HepG2 (cell line): ENCODE measurements at regions not wholly inside any gene's neighbourhood (a gene's known extent, or its start where the extent isn't known, plus 50 kb on each side); places are given as distances from the start of the nearest gene placed in this dataset.
"Not testable (repeated sequence)": the region's sequence is repeated elsewhere in the genome, so short reads cannot be mapped to it uniquely, and the experiment has no call there.

ENCODE experiments used
- ATAC-seq: fragments of 200-7000 bp; cut with Tn5 transposase; 3 replicates; pipeline ENCODE4 v1.9.1; 2020; ENCODE audit warnings: mild to moderate bottlenecking, moderate library complexity
- BruUV-seq: library from RNA; stranded (reverse); fragments of 400-500 nt; replicated peaks from 2 replicates; lab custom pipeline; 2021; lab: Mats Ljungman, UMichigan
- CTCF ChIA-PET: fragments of 300-600 bp; formaldehyde crosslinking; extraction: SDS; loops from one replicate; lab custom pipeline; 2021; ENCODE audit warnings: low total read pairs, inconsistent platforms, low intra/inter-chr PET ratio; lab: Yijun Ruan, JAX
- POLR2A ChIA-PET: fragments of 350-600 bp; sonication (Branson Sonifier 250); formaldehyde crosslinking; loops from one replicate; lab custom pipeline; 2020; ENCODE audit warnings: antibody characterized with exemption, inconsistent platforms; lab: Yijun Ruan, JAX
- DNase-seq: peaks from one replicate; pipeline ENCODE4 v3.0.0-alpha.2; 2015; ENCODE audit warnings: low spot score
- FAIRE-seq: peaks from 3 replicates; lab custom pipeline; 2011; peaks lifted over from hg19 to GRCh38; lab: Jason Lieb, UNC
- H2AFZ ChIP-seq: one replicate; pipeline ENCODE4 v1.6.1; 2011; ENCODE audit warnings: low read length, inconsistent platforms
- H3K27ac ChIP-seq: fragments of 300-600 bp; 3 replicates; pipeline ENCODE4 v1.8.0; 2011; ENCODE audit warnings: mixed run types, mild to moderate bottlenecking, mixed read lengths, low read length, inconsistent platforms; ENCODE audit not compliant: insufficient read depth; ENCODE audit errors: extremely low read length
- H3K27me3 ChIP-seq, 2 experiments: fragments of 200-600 bp in 1 of 2; 2 replicates in 1 of 2; 3 replicates in 1 of 2; pipeline versions ENCODE4 v1.6.0 to v1.8.0; 2011; ENCODE audit warnings: low read length in 2 of 2, mild to moderate bottlenecking in 2 of 2, moderate library complexity in 2 of 2, inconsistent platforms in 1 of 2; ENCODE audit not compliant: insufficient read depth in 2 of 2, control insufficient read depth in 1 of 2
- H3K36me3 ChIP-seq, 2 experiments: fragments of 200-600 bp in 1 of 2; replicated peaks in 1 of 2; 2 replicates in 1 of 2; 3 replicates in 1 of 2; pipeline versions ENCODE4 v1.5.1 to v1.8.0; 2011; ENCODE audit warnings: low read length in 2 of 2, inconsistent platforms in 1 of 2; ENCODE audit not compliant: insufficient read depth in 2 of 2, control insufficient read depth in 1 of 2
- H3K4me1 ChIP-seq: 2 replicates; pipeline ENCODE4 v1.5.1; 2012; ENCODE audit warnings: low read length, inconsistent platforms; ENCODE audit not compliant: insufficient read depth
- H3K4me2 ChIP-seq: 2 replicates; pipeline ENCODE4 v1.6.0; 2011; ENCODE audit warnings: low read depth, low read length, inconsistent platforms
- H3K4me3 ChIP-seq, 3 experiments: fragments of 200-600 bp in 1 of 3; sonication (generic), shearing (Covaris generic) in 1 of 3; replicated peaks in 1 of 3; 2 replicates each; pipeline ENCODE4 v1.5.1; 2011 to 2016; ENCODE audit warnings: low read length in 3 of 3, inconsistent platforms in 2 of 3, low read depth in 2 of 3, mild to moderate bottlenecking in 2 of 3, control low read depth in 1 of 3, mixed read lengths in 1 of 3; ENCODE audit not compliant: insufficient read depth in 1 of 3
- H3K79me2 ChIP-seq: one replicate; pipeline ENCODE4 v1.6.1; 2011; ENCODE audit warnings: low read length, inconsistent platforms; ENCODE audit not compliant: insufficient read depth
- H3K9ac ChIP-seq: 2 replicates; pipeline ENCODE4 v1.6.0; 2011; ENCODE audit warnings: mild to moderate bottlenecking, low read depth, low read length, inconsistent platforms; ENCODE audit not compliant: insufficient read depth
- H3K9me3 ChIP-seq: 2 replicates; pipeline ENCODE4 v1.5.1; 2012; ENCODE audit warnings: mild to moderate bottlenecking, low read length
- H4K20me1 ChIP-seq: 2 replicates; pipeline ENCODE4 v1.6.0; 2011; ENCODE audit warnings: inconsistent platforms, mild to moderate bottlenecking, low read length, moderate library complexity; ENCODE audit not compliant: insufficient read depth
- HMGA1 ChIP-seq: sonication (generic); formaldehyde crosslinking; conservative IDR thresholded peaks from 2 replicates; pipeline ENCODE4 v1.4.0; 2020; ENCODE audit warnings: missing genetic modification reagents
- TBL1XR1 ChIP-seq: fragments of 150-350 bp; IDR thresholded peaks from 2 replicates; pipeline ENCODE4 v1.6.1; 2014; ENCODE audit warnings: borderline replicate concordance, low read length; ENCODE audit not compliant: partially characterized antibody
- ZBTB7B ChIP-seq: sonication (generic); formaldehyde crosslinking; IDR thresholded peaks from 2 replicates; pipeline ENCODE4 v1.4.0; 2020; ENCODE audit warnings: missing genetic modification reagents
- ZNF678 ChIP-seq: sonication (generic); formaldehyde crosslinking; IDR thresholded peaks from 2 replicates; pipeline ENCODE4 v1.4.0; 2020; ENCODE audit warnings: mild to moderate bottlenecking, missing genetic modification reagents
- ZNF775 ChIP-seq: sonication (generic); formaldehyde crosslinking; IDR thresholded peaks from 2 replicates; pipeline ENCODE4 v1.4.0; 2020; ENCODE audit warnings: missing genetic modification reagents, mild to moderate bottlenecking, moderate library complexity, borderline replicate concordance
- ZSCAN25 ChIP-seq: sonication (generic); formaldehyde crosslinking; IDR thresholded peaks from 2 replicates; pipeline ENCODE4 v1.8.0; 2022; ENCODE audit warnings: mild to moderate bottlenecking, missing genetic modification reagents
- whole genome bisulfite sequencing: methylation state at CpG from one replicate; pipeline ENCODE4 v1.1.6; 2017; ENCODE audit warnings: low lambda C conversion rate; 5-methylcytosine and 5-hydroxymethylcytosine counted together
- in situ Hi-C: cut with HindIII; loops from 2 replicates; pipeline ENCODE4 v1.10.0; 2017; ENCODE audit warnings: low pct_unique_long_range_greater_than_20kb; ENCODE audit not compliant: extremely low pct_ligation_motif_present
- intact Hi-C: fragments of 100-400 bp; cut with micrococcal nuclease; formaldehyde crosslinking; loops from one replicate; pipeline ENCODE4 v1.10.0; 2022; ENCODE audit not compliant: unreplicated experiment

DNA sequence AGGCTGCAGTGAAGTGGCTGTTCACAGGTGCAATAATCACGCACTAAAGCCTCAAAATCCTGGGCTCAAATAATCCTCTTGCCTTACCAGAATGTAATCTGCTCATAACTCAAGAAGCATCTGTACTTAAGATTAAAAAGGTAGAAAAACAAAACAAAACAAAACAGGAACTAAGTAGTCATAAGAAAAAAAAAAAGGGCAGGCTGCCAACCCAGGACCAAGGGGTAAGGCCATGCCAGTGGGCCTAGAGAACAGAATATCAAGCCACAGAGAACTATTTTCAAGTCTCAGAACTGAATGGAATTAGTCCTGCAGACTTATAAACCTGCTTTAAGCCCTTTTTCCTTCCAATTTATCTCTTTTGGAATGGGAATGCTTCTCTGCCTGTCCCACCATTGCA lies 64.8 kb upstream of the TBC1D3K start (continued):
- TF ChIP-seq TBL1XR1 (no peak), ZNF678 (no peak), HMGA1 (CRISPR knock-in tag) (no peak), ZBTB7B (CRISPR knock-in tag) (no peak)

DNA sequence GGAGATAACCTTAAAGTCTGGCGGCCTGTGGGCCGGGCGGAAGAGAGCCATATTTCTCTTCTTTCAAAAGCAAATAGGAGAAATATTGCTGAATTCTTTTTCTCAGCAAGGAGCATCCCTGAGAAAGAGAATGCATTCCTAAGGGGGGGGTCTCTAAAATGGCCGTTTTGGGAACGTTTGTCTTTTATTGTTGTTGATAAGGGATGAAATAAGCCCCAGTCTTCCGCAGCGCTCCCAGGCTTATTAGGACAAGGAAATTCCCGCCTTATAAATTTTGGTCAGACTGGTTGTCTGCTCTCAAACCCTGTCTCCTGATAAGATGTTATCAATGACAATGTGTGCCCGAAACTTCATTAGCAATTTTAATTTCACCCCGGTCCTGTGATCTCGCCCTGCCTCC lies 65.8 kb upstream of the TBC1D3K start:
- ATAC-seq, H3K9me3 ChIP-seq, H3K4me2 ChIP-seq, H3K9ac ChIP-seq, H3K27me3 ChIP-seq, FAIRE-seq, intact Hi-C loops, in situ Hi-C loops, H3K36me3 ChIP-seq, POLR2A ChIA-PET, CTCF ChIA-PET, H2AFZ ChIP-seq, H3K27ac ChIP-seq, H3K4me3 ChIP-seq, H4K20me1 ChIP-seq, H3K4me1 ChIP-seq, DNase-seq, BruUV-seq, H3K79me2 ChIP-seq: not testable (repeated sequence)
- 49% methylated on average over 11 of the region's 11 CpGs for WGBS

DNA sequence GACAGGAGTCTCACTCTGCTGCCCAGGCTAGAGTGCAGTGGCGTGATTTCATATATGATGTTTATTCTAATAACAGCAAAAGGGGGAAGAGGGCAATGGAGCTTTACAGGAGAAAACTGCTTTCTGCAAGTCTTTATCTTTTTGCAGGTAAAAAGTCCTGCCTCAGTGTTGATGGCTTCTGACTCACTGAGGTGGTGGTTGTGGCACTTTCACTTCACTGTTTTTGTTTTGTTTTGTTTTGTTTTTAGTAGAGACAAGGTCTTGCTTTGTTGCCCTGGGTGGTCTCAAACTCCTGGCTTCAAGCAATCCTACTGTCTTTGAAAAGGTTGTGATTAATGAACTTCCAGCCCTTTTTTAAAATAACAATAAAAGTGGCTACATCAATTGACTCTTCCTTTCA lies 68.0 kb upstream of the TBC1D3K start:
- POLR2A ChIA-PET = no interaction called here
- Histone ChIP-seq H2AFZ (no peak overlapping the region), H3K4me2 (no peak overlapping the region), H3K79me2 (no peaks in the 10 kb centered on the region), H3K36me3 (no peaks in the 10 kb centered on the region), H3K27me3 (no peaks in the 10 kb centered on the region), H3K27ac (no peak overlapping the region), H3K9ac (no peak overlapping the region), H3K9me3 (no peaks in the 10 kb centered on the region), H3K4me3 (no peak overlapping the region), H3K4me1 (no peaks in the 10 kb centered on the region), H4K20me1 (no peaks in the 10 kb centered on the region)
- in situ Hi-C loops (no loop called here), intact Hi-C loops (no loop called here)
- TF ChIP-seq ZSCAN25 (CRISPR knock-in tag) = no peak
- TF ChIP-seq ZNF775 (CRISPR knock-in tag) = no peak
- WGBS = 4% methylated on average over 1 of the region's 1 CpG
- CTCF ChIA-PET = no interaction called here
- BruUV-seq = no TSS peak
- FAIRE-seq (no peak), ATAC-seq (no peak), DNase-seq (no peak)
